ENCODE measurements at regions not wholly inside any gene's neighbourhood (a gene's known extent, or its start where the extent isn't known, plus 50 kb on each side); places are given as distances from the start of the nearest gene placed in this dataset.

DNA sequence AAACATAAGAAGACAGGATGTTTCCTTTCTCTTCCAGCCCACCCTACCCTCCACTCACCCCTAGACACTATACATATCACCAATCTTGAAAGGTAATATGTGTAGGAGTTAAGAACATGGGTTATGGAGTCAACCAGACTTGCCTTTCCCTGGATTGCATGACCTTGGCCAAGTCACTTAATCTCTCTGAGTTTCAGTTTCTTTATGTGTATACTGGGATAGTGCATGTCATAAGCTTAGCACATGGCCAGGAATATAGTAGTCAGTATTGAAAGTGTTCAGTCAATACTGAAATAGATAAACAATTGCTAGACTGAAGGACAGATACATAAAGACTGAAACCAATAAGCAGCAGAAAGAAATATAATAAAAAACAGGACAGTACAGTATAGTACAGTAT, 283.2 kb upstream of the STT3B start:
- CTCF ChIA-PET, result no interaction called here
- H3K27me3 ChIP-seq (replicated peaks; ENCODE audit: control insufficient read depth, insufficient read depth, low read length), result no peaks in the 10 kb centered on the region
- H3K4me3 Mint-ChIP-seq (ENCODE audit: unreplicated experiment), result no peak overlapping the region

GRCh38 chr3:31250116-31250777, 282.5 kb upstream of the STT3B start:
- TF ChIP-seq, protein P1, sequence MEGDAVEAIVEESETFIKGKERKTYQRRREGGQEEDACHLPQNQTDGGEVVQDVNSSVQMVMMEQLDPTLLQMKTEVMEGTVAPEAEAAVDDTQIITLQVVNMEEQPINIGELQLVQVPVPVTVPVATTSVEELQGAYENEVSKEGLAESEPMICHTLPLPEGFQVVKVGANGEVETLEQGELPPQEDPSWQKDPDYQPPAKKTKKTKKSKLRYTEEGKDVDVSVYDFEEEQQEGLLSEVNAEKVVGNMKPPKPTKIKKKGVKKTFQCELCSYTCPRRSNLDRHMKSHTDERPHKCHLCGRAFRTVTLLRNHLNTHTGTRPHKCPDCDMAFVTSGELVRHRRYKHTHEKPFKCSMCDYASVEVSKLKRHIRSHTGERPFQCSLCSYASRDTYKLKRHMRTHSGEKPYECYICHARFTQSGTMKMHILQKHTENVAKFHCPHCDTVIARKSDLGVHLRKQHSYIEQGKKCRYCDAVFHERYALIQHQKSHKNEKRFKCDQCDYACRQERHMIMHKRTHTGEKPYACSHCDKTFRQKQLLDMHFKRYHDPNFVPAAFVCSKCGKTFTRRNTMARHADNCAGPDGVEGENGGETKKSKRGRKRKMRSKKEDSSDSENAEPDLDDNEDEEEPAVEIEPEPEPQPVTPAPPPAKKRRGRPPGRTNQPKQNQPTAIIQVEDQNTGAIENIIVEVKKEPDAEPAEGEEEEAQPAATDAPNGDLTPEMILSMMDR (IDR thresholded peaks at IDR 0.05; ENCODE audit: insufficient read depth in 1 of 2, low read depth in 1 of 2, low read length in 1 of 2, severe bottlenecking in 1 of 2, unreplicated experiment in 1 of 2), result no peak
- intact Hi-C loops (cut with micrococcal nuclease; ENCODE audit: unreplicated experiment), result no loop called here
- Mint-ChIP-seq H3K9me3 (ENCODE audit: unreplicated experiment) (peaks cover 24% of the 10 kb centered on the region), H3K27me3 (ENCODE audit: insufficient read depth, unreplicated experiment) (no peaks in the 10 kb centered on the region), H3K4me3 (ENCODE audit: unreplicated experiment) (no peak overlapping the region), H3K4me1 (ENCODE audit: low read depth, unreplicated experiment) (peaks cover 32% of the 10 kb centered on the region), H3K36me3 (ENCODE audit: insufficient read depth, unreplicated experiment) (peaks cover 10% of the 10 kb centered on the region), H3K27ac (ENCODE audit: unreplicated experiment) (no peak overlapping the region)
- ChIA-PET CTCF (no interaction called here), POLR2A (no interaction called here)
- Histone ChIP-seq H3K36me3 (ENCODE audit: control insufficient read depth, insufficient read depth, low read length) (no peaks in the 10 kb centered on the region), H3K27me3 (replicated peaks; ENCODE audit: control insufficient read depth, insufficient read depth, low read length) (no peaks in the 10 kb centered on the region), H3K9me3 (no peaks in the 10 kb centered on the region; the same call in 1 of the 2 replicates), H3K4me3 (ENCODE audit: low read depth, low read length) (no peak overlapping the region), H3K4me1 (peaks cover 40% of the 10 kb centered on the region)
- DNase-seq, result no peak
- no TSS peak for BruUV-seq (replicated peaks)

More for the DNA sequence above, 283.2 kb upstream of the STT3B start:
- H3K36me3 ChIP-seq (ENCODE audit: control insufficient read depth, insufficient read depth, low read length), result no peaks in the 10 kb centered on the region
- Mint-ChIP-seq H3K9me3 (ENCODE audit: unreplicated experiment) (peaks cover 21% of the 10 kb centered on the region), H3K4me1 (ENCODE audit: low read depth, unreplicated experiment) (peaks cover 25% of the 10 kb centered on the region), H3K36me3 (ENCODE audit: insufficient read depth, unreplicated experiment) (peaks cover 10% of the 10 kb centered on the region), H3K27me3 (ENCODE audit: insufficient read depth, unreplicated experiment) (no peaks in the 10 kb centered on the region), H3K27ac (ENCODE audit: unreplicated experiment) (no peak overlapping the region)
- peaks cover 33% of the 10 kb centered on the region for H3K4me1 ChIP-seq
- DNase-seq, result no peak
- POLR2A ChIA-PET, result no interaction called here
- TF ChIP-seq, protein P1 (IDR thresholded peaks at IDR 0.05; ENCODE audit: insufficient read depth in 1 of 2, low read depth in 1 of 2, low read length in 1 of 2, severe bottlenecking in 1 of 2, unreplicated experiment in 1 of 2), result no peak
- no peaks in the 10 kb centered on the region; the same call in 1 of the 2 replicates for H3K9me3 ChIP-seq
- no peak overlapping the region for H3K4me3 ChIP-seq (ENCODE audit: low read depth, low read length)
- BruUV-seq (replicated peaks), result no TSS peak
- intact Hi-C loops (cut with micrococcal nuclease; ENCODE audit: unreplicated experiment), result no loop called here

DNA sequence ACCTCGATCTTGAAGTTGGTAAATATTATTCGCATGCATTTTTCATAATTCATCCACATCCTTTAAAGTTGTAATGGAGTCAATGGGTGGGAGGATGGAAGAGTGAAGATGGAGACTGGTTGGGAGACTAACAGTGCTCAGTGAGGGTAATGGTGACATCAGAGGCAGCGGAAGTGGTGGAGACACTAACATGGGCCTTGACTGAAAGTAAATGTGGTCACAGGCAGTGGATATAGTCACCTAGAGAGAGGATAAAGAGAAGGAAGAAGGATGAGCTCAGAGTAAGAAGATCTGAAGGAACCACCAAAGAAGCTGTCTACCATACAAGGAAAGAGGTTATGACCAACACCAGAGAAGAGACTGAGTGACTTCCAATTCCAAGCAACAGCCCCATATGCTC, 281.6 kb upstream of the STT3B start:
- no peaks in the 10 kb centered on the region for H3K27me3 ChIP-seq (replicated peaks; ENCODE audit: control insufficient read depth, insufficient read depth, low read length)
- no peak for DNase-seq
- TF ChIP-seq, protein P1 (IDR thresholded peaks at IDR 0.05; ENCODE audit: insufficient read depth in 1 of 2, low read depth in 1 of 2, low read length in 1 of 2, severe bottlenecking in 1 of 2, unreplicated experiment in 1 of 2), result no peak
- no peaks in the 10 kb centered on the region; the same call in 1 of the 2 replicates for H3K9me3 ChIP-seq
- peaks cover 45% of the 10 kb centered on the region for H3K4me1 ChIP-seq
- Mint-ChIP-seq H3K4me3 (ENCODE audit: unreplicated experiment) (no peak overlapping the region), H3K9me3 (ENCODE audit: unreplicated experiment) (peaks cover 24% of the 10 kb centered on the region), H3K27me3 (ENCODE audit: insufficient read depth, unreplicated experiment) (no peaks in the 10 kb centered on the region), H3K36me3 (ENCODE audit: insufficient read depth, unreplicated experiment) (peaks cover 10% of the 10 kb centered on the region), H3K4me1 (ENCODE audit: low read depth, unreplicated experiment) (peaks cover 34% of the 10 kb centered on the region), H3K27ac (ENCODE audit: unreplicated experiment) (no peak overlapping the region)
- BruUV-seq (replicated peaks), result no TSS peak
- intact Hi-C loops (cut with micrococcal nuclease; ENCODE audit: unreplicated experiment), result no loop called here
- POLR2A ChIA-PET, result no interaction called here
- H3K4me3 ChIP-seq (ENCODE audit: low read depth, low read length), result no peak overlapping the region
- CTCF ChIA-PET, result no interaction called here
- H3K36me3 ChIP-seq (ENCODE audit: control insufficient read depth, insufficient read depth, low read length), result no peaks in the 10 kb centered on the region
